Cerebellar cortex (tissue), 1 donor: ENCODE measurements at regions not wholly inside any gene's neighbourhood (a gene's known extent, or its start where the extent isn't known, plus 50 kb on each side); places are given as distances from the start of the nearest gene placed in this dataset.

ENCODE experiments used
- DNase-seq: peaks from one replicate; pipeline ENCODE4 v3.0.0-alpha.2; 2015; ENCODE audit warnings: low spot score

GRCh38 chr4:110778521-110778920 is 155.6 kb upstream of the PITX2 start:
- DNase-seq: no peak

GRCh38 chr4:110780538-110780937 is 157.7 kb upstream of the PITX2 start:
- DNase-seq: no peak

GRCh38 chr4:110781944-110782343 is 159.1 kb upstream of the PITX2 start:
- no peak for DNase-seq

- no peak for DNase-seq
Observed at GRCh38 chr4:110787109-110787508, 164.2 kb upstream of the PITX2 start.

DNA sequence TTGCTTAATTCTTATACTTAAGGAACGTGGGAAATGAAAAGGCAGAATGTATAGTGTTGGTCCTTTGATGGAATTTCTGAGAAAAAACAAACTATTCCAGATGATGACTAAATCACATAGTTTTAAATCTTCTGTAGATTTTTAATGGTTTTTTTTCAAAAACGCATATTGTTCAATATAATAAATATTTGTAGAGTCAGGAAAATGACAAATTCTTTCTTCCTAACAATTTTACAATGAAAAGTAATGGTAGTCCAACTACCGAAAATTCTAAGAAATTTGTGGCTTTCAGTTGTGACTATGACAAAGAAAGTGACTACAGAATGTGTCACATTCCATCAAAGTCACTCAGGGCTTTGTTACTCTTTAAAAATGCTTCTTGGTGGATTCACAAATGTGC is 164.8 kb upstream of the PITX2 start:
- no peak for DNase-seq

GRCh38 chr4:110788302-110788701 is 165.4 kb upstream of the PITX2 start:
- no peak for DNase-seq

GRCh38 chr4:110792036-110792435 is 169.2 kb upstream of the PITX2 start:
- DNase-seq: no peak

GRCh38 chr4:110793381-110793801 is 170.5 kb upstream of the PITX2 start:
- DNase-seq: no peak

DNA sequence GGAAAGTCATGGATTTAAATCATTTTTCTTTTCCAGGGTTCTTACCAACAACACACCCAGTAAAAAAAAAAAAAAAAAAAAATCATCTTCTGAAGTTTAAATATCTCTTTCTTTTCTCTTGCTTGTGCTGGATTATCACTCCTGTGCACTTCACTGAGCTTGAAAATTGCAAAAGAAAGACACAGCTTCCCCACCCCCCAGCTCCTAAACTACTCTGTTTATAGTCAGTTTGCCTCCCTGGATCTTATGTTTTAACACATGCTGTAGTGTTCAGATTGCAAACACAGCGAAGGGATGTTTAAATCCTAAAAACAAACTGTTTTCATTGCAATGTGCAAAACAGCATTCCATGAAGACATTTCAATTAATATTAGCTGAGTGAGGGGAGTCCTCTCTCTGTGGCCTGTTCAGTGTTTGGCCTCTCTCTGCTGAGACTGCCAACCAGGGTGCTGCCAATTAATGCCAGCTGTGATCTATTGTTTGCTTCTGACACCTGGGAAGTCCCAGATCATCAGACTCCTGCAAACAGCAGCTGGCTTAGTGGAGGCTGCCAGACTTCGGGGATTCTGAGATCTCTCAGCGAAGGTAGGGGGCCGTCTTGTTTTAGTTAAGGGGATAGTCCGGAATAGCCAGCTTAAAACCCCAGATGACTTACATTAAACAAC is 171.1 kb upstream of the PITX2 start:
- DNase-seq: no peak

DNA sequence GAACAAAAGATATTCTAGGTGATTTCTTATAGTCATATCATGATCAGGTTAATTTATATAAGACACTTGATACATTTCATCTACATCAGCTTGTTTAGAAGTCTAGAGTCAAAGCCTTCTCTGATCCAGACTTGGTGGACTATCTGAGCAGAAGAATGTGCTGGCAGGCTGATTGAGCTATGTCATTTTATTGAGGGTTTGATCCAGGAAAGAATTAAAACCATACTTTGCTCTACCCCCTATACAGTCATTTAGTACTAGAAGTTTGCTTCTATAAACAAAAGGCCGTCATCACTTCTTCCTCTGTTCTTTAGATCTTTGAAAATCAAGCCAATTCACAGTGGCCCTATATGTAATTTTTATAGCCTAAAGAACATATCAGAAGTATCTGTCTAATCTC is 173.1 kb upstream of the PITX2 start:
- DNase-seq: no peak

- no peak for DNase-seq
Observed at GRCh38 chr4:110797486-110797885, 174.6 kb upstream of the PITX2 start.

DNA sequence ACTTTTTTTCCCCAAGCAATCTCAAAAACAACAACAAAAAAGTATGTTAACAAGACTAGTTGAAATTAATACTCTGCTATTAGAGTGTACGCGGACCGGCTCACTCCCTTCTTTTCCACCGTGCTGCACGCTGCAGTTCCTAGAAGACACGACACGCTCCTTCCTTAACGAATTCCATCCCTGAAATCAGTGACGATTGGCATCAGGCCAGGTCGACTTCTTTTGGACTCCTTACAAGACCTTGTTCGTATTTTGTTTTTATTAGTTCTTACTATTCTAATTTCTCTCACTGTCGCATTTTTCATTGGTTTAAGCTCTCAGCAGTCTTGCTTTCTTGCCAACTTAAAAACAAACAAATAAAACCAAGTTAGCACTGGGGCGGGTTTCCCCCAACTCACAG is 175.8 kb upstream of the PITX2 start:
- DNase-seq: no peak

- no peak for DNase-seq
Observed at GRCh38 chr4:110799211-110799610, 176.3 kb upstream of the PITX2 start.

DNA sequence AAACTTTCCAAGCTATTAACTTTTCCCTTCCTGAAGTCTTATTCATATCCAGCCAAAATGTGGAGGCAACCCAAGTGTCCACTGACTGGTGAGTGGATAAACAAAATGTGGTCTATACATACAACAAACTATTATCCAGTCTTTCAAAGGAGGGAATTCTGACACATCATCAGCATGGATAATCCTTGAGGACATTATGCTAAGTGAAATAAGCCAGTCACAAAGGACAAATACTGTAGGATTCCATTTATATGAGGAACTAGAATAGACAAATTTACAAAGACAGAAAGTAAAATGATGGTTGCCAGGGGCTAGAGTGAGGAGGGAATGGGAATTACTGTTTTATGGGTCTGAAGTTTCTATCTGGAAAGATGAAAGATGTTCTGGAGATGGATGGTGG is 178.7 kb upstream of the PITX2 start:
- no peak for DNase-seq

DNA sequence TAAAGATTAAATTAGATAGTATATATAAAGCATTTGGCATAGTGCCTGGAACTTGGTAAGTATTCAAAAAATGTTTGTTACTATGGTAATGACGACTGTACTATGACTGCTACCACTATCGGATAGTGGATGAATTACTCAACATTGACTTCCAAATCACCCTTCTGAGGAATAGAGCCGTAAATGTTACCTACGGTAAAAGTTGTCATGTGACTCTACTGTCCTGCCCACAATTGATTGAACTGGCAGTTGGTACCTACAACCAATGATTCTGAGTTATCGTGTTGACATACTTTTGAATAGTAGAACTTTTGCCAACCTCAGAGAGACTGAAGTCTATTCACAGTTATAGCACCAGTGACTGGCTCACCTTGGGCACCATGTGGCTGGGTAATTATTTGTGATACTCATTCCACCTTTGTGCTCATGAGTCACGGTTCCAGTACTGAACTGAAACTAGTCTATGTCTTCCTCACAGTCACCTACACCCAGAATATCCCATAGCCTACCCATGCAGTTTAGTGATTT is 185.5 kb upstream of the PITX2 start:
- DNase-seq: no peak

DNA sequence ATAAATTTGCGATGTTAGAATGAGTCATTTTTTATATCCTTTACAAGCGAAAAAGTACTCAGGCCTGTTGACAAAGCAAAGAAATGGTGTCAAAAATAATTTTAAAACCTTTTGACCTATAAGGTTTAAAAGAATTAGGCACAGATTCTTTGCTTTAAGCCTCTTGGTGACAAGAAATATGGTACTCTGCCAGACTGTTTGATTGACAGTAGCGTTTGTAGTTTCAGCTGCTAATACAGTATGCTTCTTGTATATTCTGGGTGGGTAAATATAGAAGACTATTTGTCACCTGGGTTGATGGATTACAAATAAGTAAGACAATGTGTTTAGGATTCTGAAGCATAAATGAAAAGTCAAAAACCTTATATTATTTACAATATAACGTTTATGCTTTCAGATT is 193.1 kb upstream of the PITX2 start:
- DNase-seq: no peak

- no peak for DNase-seq
Observed at GRCh38 chr4:110816367-110816766, 193.5 kb upstream of the PITX2 start.

DNA sequence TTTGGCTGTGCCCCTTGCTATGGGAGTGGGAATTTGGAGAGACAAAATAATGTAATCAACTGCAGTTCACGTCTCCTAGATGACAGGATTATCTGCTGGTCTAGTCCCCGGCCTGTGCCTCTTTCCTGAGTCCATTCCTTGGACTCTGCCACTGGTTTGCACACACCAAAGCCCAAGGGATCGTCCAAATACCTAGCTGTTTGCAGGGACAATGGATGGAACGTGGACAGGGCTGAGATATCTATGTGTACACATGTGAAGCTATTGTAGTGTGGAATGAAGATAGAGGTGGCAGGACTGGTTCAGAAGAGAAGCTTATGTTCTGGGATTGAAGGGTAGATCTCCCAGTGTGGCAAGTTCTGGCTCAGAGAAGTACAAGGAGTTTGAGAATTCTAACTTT is 198.3 kb upstream of the PITX2 start:
- no peak for DNase-seq

DNA sequence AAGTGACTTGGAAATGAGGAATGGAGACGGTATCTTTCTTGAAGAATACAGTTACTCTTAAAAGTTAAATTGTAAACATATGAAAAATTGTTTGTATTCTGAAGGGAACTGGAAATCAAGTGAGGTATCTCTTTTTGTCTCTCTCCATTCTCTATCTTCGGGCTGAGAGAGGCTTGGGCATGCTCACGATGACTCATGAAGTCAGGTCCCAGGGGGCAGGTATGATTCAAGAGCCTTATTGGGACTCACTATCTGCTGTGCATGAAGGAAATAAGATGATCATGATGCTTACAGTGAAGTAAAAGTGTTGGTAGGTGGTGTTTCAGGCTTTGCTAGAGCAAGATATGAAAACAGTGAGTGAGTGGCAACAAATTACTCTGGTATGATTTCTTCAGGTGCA is 200.4 kb upstream of the PITX2 start:
- no peak for DNase-seq

- DNase-seq: no peak
Observed at GRCh38 chr4:110824344-110824743, 201.5 kb upstream of the PITX2 start.

DNA sequence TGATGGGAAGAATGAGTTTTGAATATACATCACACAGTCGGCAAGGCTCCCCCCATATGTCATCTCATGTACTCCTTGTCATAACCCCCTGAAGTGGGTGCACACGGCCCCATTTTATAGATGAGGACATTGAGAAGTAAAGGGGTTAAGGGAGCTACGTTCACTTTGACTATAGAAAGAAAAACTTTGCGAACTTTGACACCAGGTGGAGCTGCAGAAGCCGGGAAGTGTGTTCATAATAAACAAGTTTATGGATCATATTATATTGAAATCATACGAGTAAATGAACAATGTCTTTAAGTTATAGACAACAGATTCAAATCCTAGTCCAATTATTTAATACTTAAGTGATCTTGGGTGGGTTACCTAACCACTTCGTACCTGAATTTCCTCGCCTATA is 203.8 kb upstream of the PITX2 start:
- no peak for DNase-seq

GRCh38 chr4:110830461-110830860 is 207.6 kb upstream of the PITX2 start:
- DNase-seq: no peak

DNA sequence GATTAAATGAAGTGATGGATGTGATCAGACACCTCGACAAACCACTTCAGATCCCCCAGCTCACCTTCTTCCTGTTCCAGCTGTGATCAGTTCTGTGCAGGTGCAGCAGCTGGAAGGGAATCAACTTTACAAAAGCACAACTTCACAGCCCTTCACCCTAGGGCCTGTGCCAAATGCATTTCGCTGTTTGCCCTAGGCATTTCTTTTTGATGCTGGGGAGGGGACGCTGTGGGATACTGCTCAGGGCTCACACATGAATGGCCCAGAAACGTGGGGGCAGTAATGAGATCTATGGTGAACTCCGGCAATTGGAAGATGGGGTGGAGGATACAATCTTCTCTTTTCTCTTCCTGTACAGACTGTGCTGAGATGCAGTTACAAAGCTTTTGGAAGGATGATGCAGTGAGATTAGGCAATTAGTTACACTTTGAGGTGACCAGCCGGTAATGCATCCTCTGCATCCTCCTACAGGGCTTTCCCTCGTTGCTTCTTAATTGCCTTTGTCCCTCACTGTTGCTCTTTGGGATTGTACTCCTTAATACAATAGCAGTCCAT is 215.1 kb upstream of the PITX2 start:
- DNase-seq: no peak

GRCh38 chr4:110840221-110840654 is 217.4 kb upstream of the PITX2 start:
- no peak for DNase-seq
